Fibroblast of lung (primary cell): ENCODE measurements at regions not wholly inside any gene's neighbourhood (a gene's known extent, or its start where the extent isn't known, plus 50 kb on each side); places are given as distances from the start of the nearest gene placed in this dataset.

ENCODE experiments used
- CTCF ChIP-seq, 2 donors: IDR thresholded peaks in 1 of 2; conservative IDR thresholded peaks in 1 of 2; 1 replicate in 1 of 2; 2 replicates in 1 of 2; pipeline ENCODE4 v1.5.1; 2011 to 2012; ENCODE audit warnings: low read length in 2 of 2, control low read depth in 1 of 2, inconsistent platforms in 1 of 2, low read depth in 1 of 2, mild to moderate bottlenecking in 1 of 2
- EZH2 ChIP-seq: IDR thresholded peaks from 2 replicates; pipeline ENCODE4 v1.5.1; 2012; ENCODE audit warnings: low read length, control low read depth, mild to moderate bottlenecking; ENCODE audit errors: missing control alignments

- TF ChIP-seq CTCF (conservative IDR thresholded peaks at IDR 0.05 in 1 of 2, IDR thresholded peaks at IDR 0.05 in 1 of 2; ENCODE audit: low read depth in 1 of 2, low read length in 2 of 2), result no peak
- TF ChIP-seq EZH2, result no peak
These were observed 101.2 kb upstream of the ELL2 start for GRCh38 chr5:96062836-96063235.
